ENCODE measurements at regions not wholly inside any gene's neighbourhood (a gene's known extent, or its start where the extent isn't known, plus 50 kb on each side); places are given as distances from the start of the nearest gene placed in this dataset.

GRCh38 chr1:199937161-199937560, 90.3 kb upstream of the NR5A2 start:
- H3K4me3 ChIP-seq (replicated peaks; ENCODE audit: insufficient read depth, low read length): no peak overlapping the region
- no peaks in the 10 kb centered on the region for H3K27me3 ChIP-seq (ENCODE audit: insufficient read depth, poor library complexity, severe bottlenecking)
- TF ChIP-seq, protein P1, sequence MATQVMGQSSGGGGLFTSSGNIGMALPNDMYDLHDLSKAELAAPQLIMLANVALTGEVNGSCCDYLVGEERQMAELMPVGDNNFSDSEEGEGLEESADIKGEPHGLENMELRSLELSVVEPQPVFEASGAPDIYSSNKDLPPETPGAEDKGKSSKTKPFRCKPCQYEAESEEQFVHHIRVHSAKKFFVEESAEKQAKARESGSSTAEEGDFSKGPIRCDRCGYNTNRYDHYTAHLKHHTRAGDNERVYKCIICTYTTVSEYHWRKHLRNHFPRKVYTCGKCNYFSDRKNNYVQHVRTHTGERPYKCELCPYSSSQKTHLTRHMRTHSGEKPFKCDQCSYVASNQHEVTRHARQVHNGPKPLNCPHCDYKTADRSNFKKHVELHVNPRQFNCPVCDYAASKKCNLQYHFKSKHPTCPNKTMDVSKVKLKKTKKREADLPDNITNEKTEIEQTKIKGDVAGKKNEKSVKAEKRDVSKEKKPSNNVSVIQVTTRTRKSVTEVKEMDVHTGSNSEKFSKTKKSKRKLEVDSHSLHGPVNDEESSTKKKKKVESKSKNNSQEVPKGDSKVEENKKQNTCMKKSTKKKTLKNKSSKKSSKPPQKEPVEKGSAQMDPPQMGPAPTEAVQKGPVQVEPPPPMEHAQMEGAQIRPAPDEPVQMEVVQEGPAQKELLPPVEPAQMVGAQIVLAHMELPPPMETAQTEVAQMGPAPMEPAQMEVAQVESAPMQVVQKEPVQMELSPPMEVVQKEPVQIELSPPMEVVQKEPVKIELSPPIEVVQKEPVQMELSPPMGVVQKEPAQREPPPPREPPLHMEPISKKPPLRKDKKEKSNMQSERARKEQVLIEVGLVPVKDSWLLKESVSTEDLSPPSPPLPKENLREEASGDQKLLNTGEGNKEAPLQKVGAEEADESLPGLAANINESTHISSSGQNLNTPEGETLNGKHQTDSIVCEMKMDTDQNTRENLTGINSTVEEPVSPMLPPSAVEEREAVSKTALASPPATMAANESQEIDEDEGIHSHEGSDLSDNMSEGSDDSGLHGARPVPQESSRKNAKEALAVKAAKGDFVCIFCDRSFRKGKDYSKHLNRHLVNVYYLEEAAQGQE (IDR thresholded peaks at IDR 0.05; ENCODE audit: insufficient replicate concordance, low read depth): no peak
- TF ChIP-seq, protein P2, sequence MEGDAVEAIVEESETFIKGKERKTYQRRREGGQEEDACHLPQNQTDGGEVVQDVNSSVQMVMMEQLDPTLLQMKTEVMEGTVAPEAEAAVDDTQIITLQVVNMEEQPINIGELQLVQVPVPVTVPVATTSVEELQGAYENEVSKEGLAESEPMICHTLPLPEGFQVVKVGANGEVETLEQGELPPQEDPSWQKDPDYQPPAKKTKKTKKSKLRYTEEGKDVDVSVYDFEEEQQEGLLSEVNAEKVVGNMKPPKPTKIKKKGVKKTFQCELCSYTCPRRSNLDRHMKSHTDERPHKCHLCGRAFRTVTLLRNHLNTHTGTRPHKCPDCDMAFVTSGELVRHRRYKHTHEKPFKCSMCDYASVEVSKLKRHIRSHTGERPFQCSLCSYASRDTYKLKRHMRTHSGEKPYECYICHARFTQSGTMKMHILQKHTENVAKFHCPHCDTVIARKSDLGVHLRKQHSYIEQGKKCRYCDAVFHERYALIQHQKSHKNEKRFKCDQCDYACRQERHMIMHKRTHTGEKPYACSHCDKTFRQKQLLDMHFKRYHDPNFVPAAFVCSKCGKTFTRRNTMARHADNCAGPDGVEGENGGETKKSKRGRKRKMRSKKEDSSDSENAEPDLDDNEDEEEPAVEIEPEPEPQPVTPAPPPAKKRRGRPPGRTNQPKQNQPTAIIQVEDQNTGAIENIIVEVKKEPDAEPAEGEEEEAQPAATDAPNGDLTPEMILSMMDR (IDR thresholded peaks at IDR 0.05; ENCODE audit: insufficient read depth, low read length): no peak
- TF ChIP-seq GABPA (IDR thresholded peaks at IDR 0.05; ENCODE audit: low read depth) (no peak), POLR2AphosphoS5 (IDR thresholded peaks at IDR 0.05; ENCODE audit: low read depth) (no peak), SPI1 (IDR thresholded peaks at IDR 0.05; ENCODE audit: borderline replicate concordance, low read depth) (no peak)
- DNase-seq (ENCODE audit: low read depth in 1 of 2, low spot score in 1 of 2): no peak
- H3K27ac ChIP-seq (replicated peaks): no peak overlapping the region

- no peak for DNase-seq (ENCODE audit: low read depth in 1 of 2, low spot score in 1 of 2)
- no peak overlapping the region for H3K4me3 ChIP-seq (replicated peaks; ENCODE audit: insufficient read depth, low read length)
- no peaks in the 10 kb centered on the region for H3K27me3 ChIP-seq (ENCODE audit: insufficient read depth, poor library complexity, severe bottlenecking)
- no peak overlapping the region for H3K27ac ChIP-seq (replicated peaks)
- TF ChIP-seq, protein P2 (IDR thresholded peaks at IDR 0.05; ENCODE audit: insufficient read depth, low read length): no peak
- TF ChIP-seq GABPA (IDR thresholded peaks at IDR 0.05; ENCODE audit: low read depth): no peak
- TF ChIP-seq POLR2AphosphoS5 (IDR thresholded peaks at IDR 0.05; ENCODE audit: low read depth): no peak
- TF ChIP-seq, protein P1 (IDR thresholded peaks at IDR 0.05; ENCODE audit: insufficient replicate concordance, low read depth): no peak
- TF ChIP-seq SPI1 (IDR thresholded peaks at IDR 0.05; ENCODE audit: borderline replicate concordance, low read depth): no peak
Measured at GRCh38 chr1:199937661-199938060, 89.8 kb upstream of the NR5A2 start.

- H3K27ac ChIP-seq (replicated peaks): no peak overlapping the region
- DNase-seq (ENCODE audit: low read depth in 1 of 2, low spot score in 1 of 2): no peak
- TF ChIP-seq POLR2AphosphoS5 (IDR thresholded peaks at IDR 0.05; ENCODE audit: low read depth): no peak
- H3K4me3 ChIP-seq (replicated peaks; ENCODE audit: insufficient read depth, low read length): no peak overlapping the region
- H3K27me3 ChIP-seq (ENCODE audit: insufficient read depth, poor library complexity, severe bottlenecking): no peaks in the 10 kb centered on the region
Measured at GRCh38 chr1:199944986-199945385, 82.5 kb upstream of the NR5A2 start.

- TF ChIP-seq, protein P2 (IDR thresholded peaks at IDR 0.05; ENCODE audit: insufficient read depth, low read length): no peak
- TF ChIP-seq, protein P1 (IDR thresholded peaks at IDR 0.05; ENCODE audit: insufficient replicate concordance, low read depth): no peak
- TF ChIP-seq SPI1 (IDR thresholded peaks at IDR 0.05; ENCODE audit: borderline replicate concordance, low read depth) (no peak), GABPA (IDR thresholded peaks at IDR 0.05; ENCODE audit: low read depth) (no peak), POLR2AphosphoS5 (IDR thresholded peaks at IDR 0.05; ENCODE audit: low read depth) (no peak)
- no peak overlapping the region for H3K4me3 ChIP-seq (replicated peaks; ENCODE audit: insufficient read depth, low read length)
- DNase-seq (ENCODE audit: low read depth in 1 of 2, low spot score in 1 of 2): no peak
- no peaks in the 10 kb centered on the region for H3K27me3 ChIP-seq (ENCODE audit: insufficient read depth, poor library complexity, severe bottlenecking)
- H3K27ac ChIP-seq (replicated peaks): no peak overlapping the region
Measured at GRCh38 chr1:199945591-199945990, 81.9 kb upstream of the NR5A2 start.

All from HL-60 (cell line).